ENCODE measurements at regions not wholly inside any gene's neighbourhood (a gene's known extent, or its start where the extent isn't known, plus 50 kb on each side); places are given as distances from the start of the nearest gene placed in this dataset.

DNA sequence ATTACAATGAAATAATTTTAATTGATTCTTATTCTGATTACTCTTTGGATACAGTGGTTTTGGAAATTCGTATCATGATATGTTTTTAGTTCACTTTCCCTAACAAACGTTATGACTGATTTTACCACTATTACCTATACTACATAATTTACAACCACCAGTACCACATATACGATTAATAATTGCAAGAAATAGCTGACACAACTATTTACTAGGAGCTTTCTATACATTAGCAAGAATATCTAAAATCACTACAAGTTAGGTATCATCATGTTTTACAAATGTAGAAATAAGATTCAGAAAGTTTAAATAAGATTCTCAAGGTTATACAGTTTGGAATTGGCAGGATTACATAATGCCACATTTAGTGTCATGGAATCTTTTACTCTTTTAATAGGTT lies 1401.1 kb upstream of the RAG2 start:
- TF ChIP-seq ELF4 (CRISPR knock-in tag; IDR thresholded peaks at IDR 0.05; ENCODE audit: low read depth) (no peak), CTCF (IDR thresholded peaks at IDR 0.05) (no peak), RORB (CRISPR knock-in tag; IDR thresholded peaks at IDR 0.05) (no peak), ESRRA (CRISPR knock-in tag; IDR thresholded peaks at IDR 0.05; ENCODE audit: borderline replicate concordance) (no peak), PREB (CRISPR knock-in tag; IDR thresholded peaks at IDR 0.05; ENCODE audit: borderline replicate concordance) (no peak), CREB1 (CRISPR knock-in tag; IDR thresholded peaks at IDR 0.05) (no peak), E2F4 (CRISPR knock-in tag; IDR thresholded peaks at IDR 0.05; ENCODE audit: borderline replicate concordance, low read depth) (no peak)
- TF ChIP-seq, protein P1, sequence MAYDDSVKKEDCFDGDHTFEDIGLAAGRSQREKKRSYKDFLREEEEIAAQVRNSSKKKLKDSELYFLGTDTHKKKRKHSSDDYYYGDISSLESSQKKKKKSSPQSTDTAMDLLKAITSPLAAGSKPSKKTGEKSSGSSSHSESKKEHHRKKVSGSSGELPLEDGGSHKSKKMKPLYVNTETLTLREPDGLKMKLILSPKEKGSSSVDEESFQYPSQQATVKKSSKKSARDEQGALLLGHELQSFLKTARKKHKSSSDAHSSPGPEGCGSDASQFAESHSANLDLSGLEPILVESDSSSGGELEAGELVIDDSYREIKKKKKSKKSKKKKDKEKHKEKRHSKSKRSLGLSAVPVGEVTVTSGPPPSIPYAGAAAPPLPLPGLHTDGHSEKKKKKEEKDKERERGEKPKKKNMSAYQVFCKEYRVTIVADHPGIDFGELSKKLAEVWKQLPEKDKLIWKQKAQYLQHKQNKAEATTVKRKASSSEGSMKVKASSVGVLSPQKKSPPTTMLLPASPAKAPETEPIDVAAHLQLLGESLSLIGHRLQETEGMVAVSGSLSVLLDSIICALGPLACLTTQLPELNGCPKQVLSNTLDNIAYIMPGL (CRISPR knock-in tag; IDR thresholded peaks at IDR 0.05), result no peak
- TF ChIP-seq, protein P2, sequence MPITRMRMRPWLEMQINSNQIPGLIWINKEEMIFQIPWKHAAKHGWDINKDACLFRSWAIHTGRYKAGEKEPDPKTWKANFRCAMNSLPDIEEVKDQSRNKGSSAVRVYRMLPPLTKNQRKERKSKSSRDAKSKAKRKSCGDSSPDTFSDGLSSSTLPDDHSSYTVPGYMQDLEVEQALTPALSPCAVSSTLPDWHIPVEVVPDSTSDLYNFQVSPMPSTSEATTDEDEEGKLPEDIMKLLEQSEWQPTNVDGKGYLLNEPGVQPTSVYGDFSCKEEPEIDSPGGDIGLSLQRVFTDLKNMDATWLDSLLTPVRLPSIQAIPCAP (CRISPR knock-in tag; IDR thresholded peaks at IDR 0.05), result no peak
- TF ChIP-seq, protein P3, sequence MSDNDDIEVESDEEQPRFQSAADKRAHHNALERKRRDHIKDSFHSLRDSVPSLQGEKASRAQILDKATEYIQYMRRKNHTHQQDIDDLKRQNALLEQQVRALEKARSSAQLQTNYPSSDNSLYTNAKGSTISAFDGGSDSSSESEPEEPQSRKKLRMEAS (CRISPR knock-in tag; IDR thresholded peaks at IDR 0.05), result no peak

Measured in WTC11 (cell line).